H1 (cell line): ENCODE measurements at regions not wholly inside any gene's neighbourhood (a gene's known extent, or its start where the extent isn't known, plus 50 kb on each side); places are given as distances from the start of the nearest gene placed in this dataset.

ENCODE experiments used
- ATF3 ChIP-seq: IDR thresholded peaks from 2 replicates; pipeline ENCODE4 v1.6.1; 2011; ENCODE audit warnings: low read depth, mild to moderate bottlenecking, low read length; ENCODE audit not compliant: insufficient read depth
- SUZ12 ChIP-seq: fragments of 200-600 bp; sonication (generic); IDR thresholded peaks from 2 replicates; pipeline ENCODE4 v1.6.1; 2012; ENCODE audit warnings: mild to moderate bottlenecking, inconsistent platforms, low read length, moderate library complexity, mixed read lengths

DNA sequence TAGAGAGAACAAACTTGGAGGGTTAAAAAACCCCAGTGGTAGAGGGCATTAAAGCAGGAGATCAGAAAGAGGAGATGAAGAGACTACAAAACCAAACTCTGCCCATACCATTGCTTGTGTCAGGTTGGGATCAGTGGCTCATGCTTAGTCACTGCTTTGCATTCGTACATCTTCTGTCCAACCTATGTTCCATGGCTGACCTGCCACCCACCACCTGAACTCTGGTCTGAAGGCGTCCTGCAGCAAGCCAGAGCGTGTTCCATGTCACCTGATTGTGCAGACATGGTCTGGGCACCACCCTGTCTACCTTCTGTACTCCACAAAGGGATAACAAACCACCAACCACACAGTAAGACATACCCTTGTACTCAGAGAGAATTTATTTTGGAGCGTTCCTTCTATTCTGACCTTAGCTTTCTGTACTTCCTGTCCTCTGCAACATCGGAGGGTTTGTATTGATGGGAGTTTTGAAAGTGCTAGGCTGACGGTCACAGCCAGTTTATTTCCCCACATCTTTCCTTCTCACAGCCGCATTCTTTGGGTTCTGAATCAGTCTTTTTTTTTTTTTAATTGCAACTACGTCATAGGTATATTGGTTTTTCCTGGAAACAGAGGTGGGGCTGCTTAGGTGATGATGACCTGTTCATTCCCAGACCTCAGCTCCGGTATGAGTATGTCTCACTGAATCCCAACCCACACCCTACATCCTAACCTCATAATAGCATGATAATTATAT, 88.3 kb downstream of the SOWAHC start (continued):
- no peak for TF ChIP-seq SUZ12
- TF ChIP-seq ATF3 = no peak
